Ascending aorta (tissue), 2 donors: ENCODE measurements at regions not wholly inside any gene's neighbourhood (a gene's known extent, or its start where the extent isn't known, plus 50 kb on each side); places are given as distances from the start of the nearest gene placed in this dataset.

Experiments
- DNase-seq, 2 donors: peaks; one replicate each; pipeline ENCODE4 v3.0.0-alpha.2; 2019; ENCODE audit warnings: low spot score in 2 of 2
- H3K27ac ChIP-seq, 2 donors: fragments of 200-600 bp; sonication (generic); one replicate each; pipeline ENCODE4 v1.5.1; 2016 to 2017; ENCODE audit warnings: mild to moderate bottlenecking in 1 of 2
- H3K27me3 ChIP-seq: fragments of 200-600 bp; sonication (generic); one replicate; pipeline ENCODE4 v1.5.1; 2017
- H3K36me3 ChIP-seq, 2 donors: fragments of 200-600 bp; sonication (generic); one replicate each; pipeline ENCODE4 v1.5.1; 2016
- H3K4me1 ChIP-seq, 2 donors: fragments of 200-600 bp; sonication (generic); one replicate each; pipeline ENCODE4 v1.5.1; 2016 to 2017; ENCODE audit warnings: mild to moderate bottlenecking in 1 of 2
- H3K4me3 ChIP-seq, 2 donors: fragments of 200-600 bp; sonication (generic); one replicate each; pipeline ENCODE4 v1.5.1; 2016 to 2017; ENCODE audit warnings: mild to moderate bottlenecking in 1 of 2
- H3K9me3 ChIP-seq, 2 donors: fragments of 200-600 bp; sonication (generic); one replicate each; pipeline ENCODE4 v1.5.1; 2016
- CTCF ChIP-seq, 3 experiments: fragments of 200-600 bp in 2 of 3; fragments of 450-650 bp in 1 of 3; sonication (generic) in 2 of 3; IDR thresholded peaks; one replicate each; pipeline ENCODE4 v1.5.1; 2016 to 2019; ENCODE audit warnings: antibody characterized with exemption in 3 of 3, mild to moderate bottlenecking in 1 of 3, moderate library complexity in 1 of 3
- intact Hi-C: fragments of 100-400 bp; cut with DNase I; formaldehyde crosslinking; loops from one replicate; pipeline ENCODE4 v1.15.1; 2023

GRCh38 chr2:4938206-4938605, 754.0 kb upstream of the SOX11 start:
- Histone ChIP-seq H3K9me3 (no peaks in the 10 kb centered on the region), H3K4me3 (no peak overlapping the region), H3K27ac (no peak overlapping the region), H3K4me1 (no peaks in the 10 kb centered on the region), H3K36me3 (no peaks in the 10 kb centered on the region), H3K27me3 (no peaks in the 10 kb centered on the region)
- intact Hi-C loops: no loop called here
- DNase-seq: no peak
- no peak for TF ChIP-seq CTCF (IDR thresholded peaks at IDR 0.05)

GRCh38 chr2:4942441-4942840, 749.7 kb upstream of the SOX11 start:
- DNase-seq: no peak
- intact Hi-C loops: no loop called here
- H3K27me3 ChIP-seq: no peaks in the 10 kb centered on the region

GRCh38 chr2:4947911-4948310, 744.3 kb upstream of the SOX11 start:
- H3K4me3 ChIP-seq: no peak overlapping the region
- TF ChIP-seq CTCF (IDR thresholded peaks at IDR 0.05): no peak
- H3K27ac ChIP-seq: no peak overlapping the region
- no peaks in the 10 kb centered on the region for H3K9me3 ChIP-seq
- no peak for DNase-seq
- H3K27me3 ChIP-seq: no peaks in the 10 kb centered on the region
- H3K36me3 ChIP-seq: no peaks in the 10 kb centered on the region
- no peaks in the 10 kb centered on the region for H3K4me1 ChIP-seq
- intact Hi-C loops: no loop called here

More at GRCh38 chr2:4942441-4942840, 749.7 kb upstream of the SOX11 start:
- H3K4me1 ChIP-seq: no peaks in the 10 kb centered on the region
- no peak overlapping the region for H3K27ac ChIP-seq
- no peak overlapping the region for H3K4me3 ChIP-seq
- TF ChIP-seq CTCF (IDR thresholded peaks at IDR 0.05): no peak
- no peaks in the 10 kb centered on the region for H3K36me3 ChIP-seq
- H3K9me3 ChIP-seq: no peaks in the 10 kb centered on the region

- no peaks in the 10 kb centered on the region for H3K27me3 ChIP-seq
- H3K9me3 ChIP-seq: no peaks in the 10 kb centered on the region
- H3K27ac ChIP-seq: no peak overlapping the region
- H3K4me3 ChIP-seq: no peak overlapping the region
- intact Hi-C loops: no loop called here
- H3K36me3 ChIP-seq: no peaks in the 10 kb centered on the region
- H3K4me1 ChIP-seq: no peaks in the 10 kb centered on the region
- TF ChIP-seq CTCF (IDR thresholded peaks at IDR 0.05): no peak
- DNase-seq: no peak
Measured at GRCh38 chr2:4951368-4951767, 740.8 kb upstream of the SOX11 start.

GRCh38 chr2:4959219-4959618, 733.0 kb upstream of the SOX11 start:
- Histone ChIP-seq H3K4me1 (no peaks in the 10 kb centered on the region), H3K9me3 (no peaks in the 10 kb centered on the region), H3K27me3 (no peaks in the 10 kb centered on the region), H3K36me3 (no peaks in the 10 kb centered on the region), H3K4me3 (no peak overlapping the region), H3K27ac (no peak overlapping the region)
- intact Hi-C loops: no loop called here
- no peak for DNase-seq
- no peak for TF ChIP-seq CTCF (IDR thresholded peaks at IDR 0.05)

GRCh38 chr2:4962419-4962818, 729.8 kb upstream of the SOX11 start:
- intact Hi-C loops: no loop called here
- Histone ChIP-seq H3K36me3 (no peaks in the 10 kb centered on the region), H3K27me3 (no peaks in the 10 kb centered on the region), H3K9me3 (no peaks in the 10 kb centered on the region), H3K4me1 (no peaks in the 10 kb centered on the region), H3K4me3 (no peak overlapping the region), H3K27ac (no peak overlapping the region)
- TF ChIP-seq CTCF (IDR thresholded peaks at IDR 0.05): no peak
- no peak for DNase-seq
